8988T (cell line): ENCODE measurements at regions not wholly inside any gene's neighbourhood (a gene's known extent, or its start where the extent isn't known, plus 50 kb on each side); places are given as distances from the start of the nearest gene placed in this dataset.

Experiments
- DNase-seq: peaks from one replicate; pipeline ENCODE4 v3.0.0; 2011

DNA sequence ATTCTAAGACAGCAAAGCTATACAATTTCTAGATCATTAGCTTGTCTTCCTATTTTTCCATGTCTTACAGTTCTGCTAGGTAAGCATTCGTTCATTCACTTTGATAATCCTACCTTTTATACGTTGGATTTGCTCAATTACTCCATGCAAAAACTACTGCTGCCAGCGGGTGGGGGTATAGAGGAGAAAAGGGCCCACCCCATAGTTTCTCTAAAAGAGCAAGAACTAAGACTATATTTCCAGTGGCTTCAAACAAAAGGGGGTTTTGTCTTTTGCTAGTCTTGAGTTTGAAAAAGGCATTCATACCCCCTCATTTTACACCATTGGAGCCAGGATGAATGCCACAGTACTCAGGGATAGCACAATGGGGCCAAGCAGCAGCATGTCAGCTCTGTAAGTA, 155.7 kb downstream of the WT1 start:
- DNase-seq, result no peak

DNA sequence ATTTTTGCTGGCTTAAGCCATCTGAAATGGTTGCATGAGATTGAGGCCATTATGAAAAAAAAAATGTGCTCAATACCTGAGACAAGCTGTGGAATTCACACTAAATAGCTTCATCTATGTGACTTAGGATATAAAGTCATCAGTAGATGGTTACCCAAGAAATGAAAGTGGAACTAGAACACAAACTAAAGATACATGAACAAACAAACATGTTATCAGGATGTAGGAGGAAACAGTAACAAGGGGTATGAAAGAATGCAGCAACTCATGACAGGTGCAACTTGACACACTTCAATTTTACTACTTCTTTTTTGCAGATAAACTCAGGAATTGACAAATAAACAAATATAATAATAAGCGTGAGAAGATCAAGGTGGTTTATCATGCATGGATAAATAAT, 155.0 kb downstream of the WT1 start:
- no peak for DNase-seq

DNA sequence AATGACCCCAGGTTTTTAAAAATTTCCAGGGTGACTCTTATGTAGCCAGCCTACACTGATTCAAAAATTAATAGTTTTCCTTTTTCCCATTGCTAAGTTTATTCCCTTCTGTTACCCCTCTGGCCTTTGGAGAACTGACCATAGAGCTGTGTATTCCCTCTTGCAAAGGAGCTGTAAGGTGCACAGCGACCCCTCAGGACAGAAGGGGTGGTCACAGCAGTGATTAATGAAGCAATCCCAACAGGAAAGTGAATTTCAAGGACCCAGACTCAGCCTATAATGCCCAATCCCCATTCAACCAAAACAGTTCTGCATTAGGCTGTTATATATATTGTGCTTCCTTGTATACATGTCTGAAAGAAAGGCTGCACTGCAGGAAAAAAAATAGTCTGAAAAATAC, 147.1 kb downstream of the WT1 start:
- DNase-seq, result no peak

DNA sequence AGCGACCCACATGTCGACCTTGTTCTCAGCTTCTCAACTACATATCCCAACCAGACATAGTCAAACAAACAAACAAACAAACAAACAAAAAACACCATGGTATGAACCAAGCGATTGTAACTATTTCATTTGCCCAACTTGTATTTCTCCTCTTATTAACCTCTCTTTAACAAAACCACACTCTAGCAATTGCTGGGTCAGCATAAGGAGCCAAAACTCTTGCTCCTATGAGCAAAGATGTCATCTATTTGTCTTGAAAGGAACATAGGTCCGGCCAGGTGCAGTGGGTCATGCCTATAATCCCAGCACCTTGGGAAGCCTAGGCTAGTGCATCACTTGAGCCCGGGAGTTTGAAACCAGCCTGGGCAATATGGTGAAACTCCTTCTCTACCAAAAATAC, 145.6 kb downstream of the WT1 start:
- DNase-seq, result no peak

DNA sequence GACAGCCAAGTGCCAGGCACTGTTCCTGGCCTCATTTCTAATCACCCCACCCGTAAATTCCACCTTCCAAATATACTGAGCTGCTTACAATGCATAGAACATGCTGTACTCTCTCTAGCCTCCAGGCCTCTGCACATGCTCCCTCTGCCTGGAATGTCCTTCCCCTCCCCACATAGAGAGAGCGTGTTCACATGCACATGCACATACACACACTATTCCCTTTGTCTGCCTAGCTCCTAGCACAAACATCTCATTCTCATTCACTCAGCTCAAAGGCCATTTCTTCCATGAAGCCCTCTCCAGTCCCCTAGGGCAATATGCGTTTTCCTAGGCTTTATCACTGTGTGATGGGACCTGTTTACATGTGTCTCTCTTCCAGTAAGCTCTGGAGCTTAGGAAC, 144.6 kb downstream of the WT1 start:
- DNase-seq, result no peak

DNA sequence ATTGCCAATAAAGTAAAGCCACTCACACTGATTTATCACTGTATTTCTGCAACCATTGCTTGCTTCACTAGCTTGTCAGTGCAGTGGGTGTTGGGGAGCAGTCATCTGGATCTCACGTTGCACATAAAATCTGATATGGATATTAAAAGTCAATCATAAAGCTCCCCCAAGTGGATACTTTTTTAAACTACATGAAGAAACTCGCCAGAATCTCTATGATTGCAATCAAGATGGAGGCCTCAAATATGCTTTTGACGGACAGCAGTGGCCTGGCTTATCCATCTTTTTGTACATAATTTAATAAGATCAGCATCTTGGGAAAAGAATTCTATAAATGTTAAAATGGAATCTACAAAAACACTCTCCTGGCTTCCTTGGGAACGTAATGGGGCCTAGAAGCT, 137.7 kb downstream of the WT1 start:
- peak; percentile 23 for DNase-seq

DNA sequence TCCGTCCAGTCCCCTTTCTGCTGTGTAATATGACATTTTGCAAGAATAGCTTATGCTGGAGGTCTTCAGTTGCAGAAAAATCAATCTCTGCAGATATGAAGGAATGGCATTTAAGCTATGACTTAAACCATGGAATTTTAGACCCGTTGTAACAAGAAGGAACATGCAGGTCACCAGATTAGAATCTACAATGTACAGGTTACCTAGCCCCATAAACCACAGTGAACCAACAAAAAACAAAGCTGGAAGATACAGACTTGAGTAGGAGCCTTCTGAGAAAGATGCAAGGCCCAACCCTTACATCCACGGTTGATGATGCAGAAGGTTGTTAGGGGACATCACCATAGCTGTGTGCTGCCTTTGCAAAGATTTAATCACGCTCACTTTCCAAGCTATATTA, 132.5 kb downstream of the WT1 start:
- no peak for DNase-seq

DNA sequence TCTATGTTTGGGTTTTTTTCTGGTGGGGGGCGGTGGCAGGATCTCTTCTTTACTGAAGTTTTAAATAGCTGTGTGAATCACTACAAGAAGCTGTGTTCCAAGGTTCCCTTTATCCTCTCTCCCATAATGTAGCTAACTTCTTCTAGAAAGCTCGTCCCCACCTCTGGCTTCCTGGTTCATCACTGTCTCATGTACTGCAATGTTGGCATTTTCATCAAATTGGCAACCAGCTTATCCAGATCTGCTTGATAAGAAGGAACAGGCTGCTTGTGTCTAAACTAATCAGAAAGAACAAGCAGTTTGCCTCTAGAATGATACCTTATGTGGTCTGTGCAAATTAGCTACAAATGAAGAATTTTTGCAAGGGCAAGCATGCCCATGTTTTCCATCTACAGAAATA, 130.8 kb downstream of the WT1 start:
- no peak for DNase-seq

DNA sequence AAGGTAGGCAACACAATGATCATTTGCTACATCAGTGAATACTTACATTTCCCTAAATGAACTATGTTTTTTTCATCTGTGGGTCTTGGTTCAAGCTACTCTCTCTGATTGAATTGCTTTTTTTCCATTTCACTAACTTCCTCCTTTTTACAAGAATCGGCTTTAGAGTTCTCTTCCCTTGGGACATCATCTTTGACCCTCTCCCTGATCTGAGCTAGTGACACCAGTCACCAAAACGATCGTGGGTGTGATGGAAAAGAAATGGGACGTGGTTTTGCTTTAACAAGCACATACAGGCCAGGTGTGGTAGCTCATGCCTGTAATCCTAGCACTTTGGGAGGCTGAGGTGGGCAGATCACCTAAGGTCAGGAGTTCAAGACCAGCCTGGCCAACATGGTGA, 129.9 kb downstream of the WT1 start:
- no peak for DNase-seq

DNA sequence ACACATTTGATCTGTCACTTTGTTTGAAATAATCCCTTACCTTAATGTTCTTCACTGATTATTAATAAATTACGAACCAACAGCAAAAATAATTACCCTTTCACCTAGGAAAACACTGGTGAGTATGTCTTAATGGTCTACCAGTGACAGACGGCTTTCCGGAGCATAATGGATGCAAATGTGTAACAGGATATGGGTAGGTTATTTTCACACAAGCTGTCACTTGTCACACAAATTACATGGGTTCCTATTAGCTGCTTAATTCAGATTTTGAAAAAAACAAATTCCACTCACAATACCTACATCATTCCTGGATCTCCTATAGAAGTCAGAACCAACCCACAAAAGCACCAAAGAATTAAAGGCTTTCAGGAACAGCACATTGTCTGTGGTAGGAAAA, 127.9 kb downstream of the WT1 start:
- DNase-seq, result no peak

DNA sequence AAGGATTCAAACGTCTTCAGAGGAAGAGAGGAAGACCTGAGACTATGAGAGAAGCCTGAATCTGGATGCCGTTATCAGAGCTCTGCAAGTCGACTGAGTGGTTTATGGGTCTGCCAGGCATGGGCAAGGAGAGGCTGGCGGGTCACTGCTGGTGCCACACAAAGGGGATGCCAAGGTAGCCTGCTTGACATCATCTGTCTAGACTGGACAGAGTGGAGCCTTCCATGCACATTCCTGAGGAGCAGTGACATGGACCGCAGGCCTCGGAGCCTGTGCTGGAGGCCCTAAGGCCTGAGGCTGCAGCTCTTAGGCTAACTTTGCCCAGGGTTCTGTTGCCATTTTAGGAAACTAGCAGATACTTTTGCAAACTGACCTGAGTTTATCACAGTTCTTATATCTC, 127.4 kb downstream of the WT1 start:
- no peak for DNase-seq

DNA sequence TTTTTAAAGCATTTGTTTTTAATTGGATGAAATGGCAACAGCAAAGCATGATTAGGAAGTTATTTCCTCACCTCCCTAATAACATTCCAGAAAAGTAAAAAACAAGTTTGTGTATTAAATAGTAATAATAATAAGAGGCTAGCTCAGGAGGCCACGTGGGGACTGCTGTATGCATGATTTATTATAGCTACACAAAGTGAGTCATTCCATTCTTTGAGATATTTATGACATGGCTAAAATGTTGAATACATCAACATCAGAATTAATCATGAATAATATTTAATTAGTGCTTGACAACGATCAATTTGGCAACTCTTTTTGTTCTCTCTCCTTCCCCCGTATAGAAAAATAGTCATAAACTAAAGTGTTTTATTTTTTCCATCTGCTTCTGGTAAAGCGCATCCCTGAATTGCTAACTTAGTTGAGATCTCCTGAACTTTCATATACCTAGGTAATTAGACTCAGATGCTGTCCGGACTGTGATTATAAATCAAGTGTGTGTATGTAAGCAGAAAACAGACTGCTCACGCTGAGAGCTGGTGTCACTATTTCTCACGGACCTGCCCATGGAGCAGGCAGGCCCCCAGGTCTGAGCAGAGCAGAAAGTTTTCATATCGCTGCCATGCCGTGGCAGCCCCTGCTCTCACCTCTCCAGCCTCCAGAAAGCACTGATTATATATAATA, 125.7 kb downstream of the WT1 start:
- no peak for DNase-seq

DNA sequence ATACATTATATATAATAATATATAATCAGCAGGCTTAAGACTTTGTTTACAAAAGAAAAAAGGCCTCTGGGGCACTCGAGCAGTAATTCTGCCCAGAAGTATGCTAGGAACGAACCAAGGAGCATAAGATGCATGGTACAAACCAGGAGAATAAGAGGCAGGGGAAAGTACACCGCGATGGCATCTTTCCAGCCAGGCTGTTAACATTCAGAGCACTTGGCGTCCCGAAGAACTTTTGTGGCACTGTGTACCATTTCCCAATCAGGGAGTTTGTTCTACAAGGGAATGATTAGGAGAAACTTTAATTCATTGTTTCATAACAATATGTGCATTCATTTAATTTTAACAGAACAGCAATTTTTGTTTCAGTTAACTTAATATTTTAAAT, 125.1 kb downstream of the WT1 start:
- DNase-seq, result no peak

DNA sequence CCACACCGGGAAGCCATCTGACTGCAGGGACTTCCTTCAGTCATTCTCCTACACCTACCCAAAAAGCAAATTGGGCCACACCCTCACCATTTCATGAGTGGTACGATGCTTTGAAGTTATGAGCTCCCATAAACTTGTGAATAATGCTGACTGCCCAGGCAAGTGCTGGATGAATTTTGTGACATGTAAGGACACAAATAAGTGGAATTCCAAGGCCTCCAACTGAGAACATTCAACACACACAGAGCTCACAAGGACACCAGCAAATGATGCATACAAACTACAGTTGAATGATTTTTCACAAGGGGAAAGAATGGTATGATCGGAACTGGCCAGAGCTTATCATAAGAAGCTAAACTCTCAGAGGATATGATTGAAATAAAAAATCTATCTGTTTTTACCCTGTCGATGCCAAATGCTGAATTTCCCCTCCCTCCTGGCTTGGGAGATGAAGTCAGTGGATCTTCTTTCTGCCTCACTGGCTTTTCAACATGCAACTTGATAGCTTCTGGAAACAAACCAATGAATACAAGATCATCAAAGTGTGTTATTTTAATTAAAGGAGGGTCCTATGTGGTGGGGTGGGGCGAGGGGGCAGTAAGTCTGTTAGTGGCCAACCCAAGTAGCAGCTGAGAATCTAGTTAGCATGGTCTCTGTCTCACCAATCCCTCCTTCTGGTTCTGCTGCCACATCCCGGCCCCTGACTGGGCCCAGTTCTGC, 123.8 kb downstream of the WT1 start:
- no peak for DNase-seq

DNA sequence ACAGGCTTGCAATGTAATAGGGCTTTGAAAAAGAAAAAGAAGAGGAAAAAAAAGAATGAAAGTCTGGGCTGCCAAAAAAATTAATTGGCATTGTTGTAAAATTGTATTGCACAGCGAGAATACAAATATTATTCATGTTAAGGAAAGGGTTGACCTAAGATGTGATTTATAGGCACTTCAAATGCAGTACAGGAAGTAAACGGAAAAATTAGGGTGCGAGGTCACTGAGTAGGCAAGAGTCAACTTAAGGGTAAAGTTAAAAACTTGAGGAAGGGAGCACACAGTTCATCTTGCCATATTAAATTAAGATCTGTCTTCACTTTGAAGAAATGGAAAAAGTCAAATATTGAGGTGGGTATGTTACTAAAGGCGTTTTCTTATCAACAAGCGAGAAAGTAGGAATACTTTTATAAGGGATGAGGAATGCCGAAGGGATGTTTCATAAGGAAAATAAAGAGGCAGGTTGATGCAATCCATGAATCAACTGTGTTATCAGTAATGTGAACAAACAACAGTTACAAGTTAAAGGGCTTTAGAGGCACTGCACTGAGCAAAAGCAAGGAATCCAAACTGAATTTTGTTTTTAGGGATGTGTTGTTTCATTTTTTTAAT, 123.0 kb downstream of the WT1 start:
- DNase-seq, result no peak

DNA sequence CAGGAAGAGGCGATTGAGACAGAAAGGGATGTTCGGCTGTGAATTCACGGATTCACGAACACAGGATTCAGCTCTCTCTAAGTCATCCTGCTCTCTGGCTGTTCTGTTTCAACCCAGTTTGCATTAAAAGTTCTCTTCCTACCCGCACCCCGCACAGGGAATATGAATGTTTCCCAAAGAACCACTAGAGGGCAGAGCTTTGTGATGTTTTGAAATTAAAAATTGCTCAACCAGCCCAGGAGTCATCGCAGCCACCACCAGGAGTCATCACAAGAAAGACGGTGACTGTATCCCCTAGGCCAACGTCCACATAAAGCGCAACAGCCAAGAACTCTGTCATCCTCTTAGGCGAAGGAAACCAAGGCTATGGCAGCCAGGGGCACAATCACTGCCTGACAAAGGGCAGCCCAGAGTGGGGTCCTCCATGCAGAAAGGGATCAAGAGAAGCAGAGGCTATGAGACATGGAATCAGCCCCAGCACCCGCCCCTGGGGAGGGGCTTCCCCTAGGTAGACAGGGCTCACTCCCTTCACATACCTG, 122.4 kb downstream of the WT1 start:
- DNase-seq, result peak; percentile 57

DNA sequence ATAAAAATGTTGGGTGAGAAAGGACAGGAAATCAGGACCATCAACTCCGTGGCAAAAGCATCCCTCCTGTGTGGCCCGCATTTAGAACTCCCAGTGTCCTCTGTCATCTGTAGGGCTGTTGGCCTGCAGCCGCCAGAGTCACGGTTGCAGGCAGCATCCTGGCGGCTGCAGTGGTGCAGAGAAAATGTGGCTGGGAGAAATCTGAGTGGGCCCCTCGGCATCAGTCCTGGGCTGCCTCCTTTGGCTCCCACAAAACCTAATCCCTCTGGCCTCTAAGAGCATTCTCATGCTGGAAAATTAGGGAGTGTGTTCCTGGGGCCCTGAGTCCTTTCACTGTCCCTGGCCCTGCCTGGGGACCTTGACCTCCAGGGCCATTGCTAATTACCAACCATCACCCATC, 121.9 kb downstream of the WT1 start:
- no peak for DNase-seq

DNA sequence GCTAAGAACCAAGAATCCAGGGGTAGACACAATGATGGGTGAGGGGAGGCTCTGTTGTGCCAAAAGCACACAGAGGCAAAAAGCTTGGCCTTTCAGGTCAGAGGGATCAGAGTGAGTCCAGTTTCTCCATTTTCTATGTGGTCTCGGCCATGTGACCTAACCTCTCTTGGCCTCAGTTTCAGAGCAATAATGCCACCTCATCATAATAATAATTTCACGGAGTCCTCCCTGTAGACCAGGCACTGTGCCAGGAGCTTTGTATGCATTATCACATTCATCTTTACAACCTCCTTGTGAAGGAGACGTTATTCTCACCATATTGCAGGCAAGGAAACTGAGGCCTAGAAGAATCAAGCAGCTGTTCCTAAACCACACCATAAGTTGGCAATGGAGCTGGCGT, 120.2 kb downstream of the WT1 start:
- no peak for DNase-seq

DNA sequence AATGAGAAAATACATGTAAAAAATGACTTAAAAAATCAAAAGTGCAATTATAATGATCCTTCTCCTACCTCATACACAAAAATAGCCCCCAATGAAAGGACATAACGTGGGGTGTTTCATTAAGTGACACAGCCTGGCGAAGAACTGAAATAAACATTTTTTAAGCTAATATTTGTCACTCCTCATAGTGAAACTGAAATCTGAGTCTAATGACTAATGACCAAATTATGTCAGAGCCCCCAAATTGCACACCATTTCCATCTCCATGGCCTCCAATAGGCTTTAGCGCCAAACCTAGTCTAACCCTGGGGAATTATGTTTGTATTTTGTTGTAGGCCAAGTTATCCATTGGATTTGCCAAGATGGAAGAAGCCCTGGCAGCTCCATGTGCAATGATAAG, 119.1 kb downstream of the WT1 start:
- no peak for DNase-seq

DNA sequence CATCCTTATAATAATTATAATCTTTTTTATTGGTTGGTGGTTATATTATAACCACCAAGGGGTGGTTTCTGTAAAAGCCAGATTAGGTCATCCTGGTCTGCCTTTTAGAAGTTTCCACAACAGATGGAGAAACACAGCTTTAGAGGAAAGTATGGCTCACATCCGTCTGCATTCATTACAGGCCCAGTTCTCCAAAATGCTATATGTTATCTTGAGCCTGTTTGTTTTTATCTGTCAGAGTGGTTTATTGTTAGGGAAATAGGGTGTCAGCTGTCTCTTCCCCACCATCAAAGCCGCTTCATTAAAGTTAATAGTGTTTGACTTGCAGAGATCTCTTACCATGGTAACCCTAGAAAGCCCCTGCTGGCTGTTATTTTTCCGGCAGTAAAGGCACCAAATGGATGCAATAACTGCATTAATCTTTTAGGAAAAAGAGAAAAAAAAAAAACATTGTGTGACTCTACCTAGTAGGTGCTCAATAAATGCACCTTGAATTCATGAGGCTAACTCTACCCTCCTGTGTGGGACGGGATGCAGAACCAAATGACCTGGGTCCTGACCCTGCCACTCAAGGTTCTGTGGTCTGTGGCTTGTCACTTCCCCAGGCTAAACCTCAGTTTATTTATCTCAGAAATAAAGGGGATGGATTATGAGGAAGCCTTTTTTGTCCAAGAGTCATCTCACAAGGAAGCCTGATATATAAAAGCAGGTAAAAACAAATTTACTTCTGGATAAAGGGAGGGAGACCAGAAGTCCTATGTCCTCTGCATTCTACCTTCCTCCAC, 118.3 kb downstream of the WT1 start:
- no peak for DNase-seq

DNA sequence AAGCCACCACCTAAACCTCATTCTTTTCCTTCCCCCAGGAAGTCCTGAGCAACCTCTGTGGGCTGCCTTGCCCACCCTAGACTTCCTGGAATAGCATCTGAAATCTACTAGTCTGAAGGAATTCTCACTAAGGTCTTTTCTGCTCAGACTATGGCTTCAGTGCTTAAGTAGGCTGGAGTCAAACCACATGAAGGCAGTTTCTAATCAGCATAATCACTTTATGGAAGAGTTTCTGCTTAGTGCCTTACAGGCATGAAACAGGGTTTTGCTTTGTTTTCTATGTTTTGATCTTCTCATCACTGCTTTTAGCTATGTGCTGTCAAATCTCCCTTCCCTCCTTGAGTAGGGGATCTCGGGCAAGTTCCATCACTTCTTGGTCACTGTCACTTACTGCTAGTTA, 117.7 kb downstream of the WT1 start:
- no peak for DNase-seq

DNA sequence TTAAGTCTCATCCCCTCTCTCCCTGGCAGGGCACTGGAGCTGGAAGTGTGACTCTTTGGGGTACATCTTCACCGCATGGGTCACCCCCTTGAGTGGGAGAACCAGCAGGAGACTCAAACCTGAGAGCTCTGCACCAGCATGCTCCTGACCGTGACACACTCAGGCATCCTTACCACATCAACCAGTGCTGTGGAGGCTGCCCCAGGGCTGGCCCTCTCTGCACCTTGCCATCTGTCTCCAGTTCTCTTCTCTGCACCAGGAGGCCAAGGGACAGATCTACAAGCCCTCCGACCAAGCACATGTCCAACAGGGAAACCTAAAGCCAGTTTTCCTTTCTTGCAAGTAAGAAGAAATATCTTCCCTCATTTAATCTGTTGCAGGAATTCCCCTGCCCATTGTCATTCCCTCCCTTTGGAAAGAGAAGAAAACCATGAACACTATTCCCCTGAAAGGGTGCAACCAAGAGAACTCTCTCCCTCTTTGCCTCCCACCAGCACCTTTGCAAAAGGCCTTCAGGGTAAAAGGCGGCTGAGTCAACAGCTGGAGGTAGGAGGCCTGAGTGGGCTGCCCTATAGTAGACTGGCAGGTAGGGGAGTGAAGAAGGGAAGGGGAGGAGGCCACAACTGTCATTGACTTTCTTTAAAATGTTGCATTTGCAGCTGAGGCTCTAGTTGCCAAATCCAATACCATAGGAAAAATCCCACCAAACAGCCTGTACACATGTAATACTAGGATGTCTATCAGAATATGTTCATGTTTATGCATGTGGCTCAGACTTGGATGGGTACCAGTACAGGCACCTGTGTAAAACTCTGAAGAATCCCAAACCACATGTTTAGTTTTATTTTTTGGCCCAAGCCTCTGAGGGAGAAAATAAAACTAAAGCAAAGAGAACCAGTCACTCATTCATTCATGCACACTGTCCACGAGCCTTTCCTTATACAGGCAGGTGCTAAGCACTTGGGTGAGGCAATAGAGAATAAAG, 117.0 kb downstream of the WT1 start:
- no peak for DNase-seq
